ENCODE measurements at regions not wholly inside any gene's neighbourhood (a gene's known extent, or its start where the extent isn't known, plus 50 kb on each side); places are given as distances from the start of the nearest gene placed in this dataset.

DNA sequence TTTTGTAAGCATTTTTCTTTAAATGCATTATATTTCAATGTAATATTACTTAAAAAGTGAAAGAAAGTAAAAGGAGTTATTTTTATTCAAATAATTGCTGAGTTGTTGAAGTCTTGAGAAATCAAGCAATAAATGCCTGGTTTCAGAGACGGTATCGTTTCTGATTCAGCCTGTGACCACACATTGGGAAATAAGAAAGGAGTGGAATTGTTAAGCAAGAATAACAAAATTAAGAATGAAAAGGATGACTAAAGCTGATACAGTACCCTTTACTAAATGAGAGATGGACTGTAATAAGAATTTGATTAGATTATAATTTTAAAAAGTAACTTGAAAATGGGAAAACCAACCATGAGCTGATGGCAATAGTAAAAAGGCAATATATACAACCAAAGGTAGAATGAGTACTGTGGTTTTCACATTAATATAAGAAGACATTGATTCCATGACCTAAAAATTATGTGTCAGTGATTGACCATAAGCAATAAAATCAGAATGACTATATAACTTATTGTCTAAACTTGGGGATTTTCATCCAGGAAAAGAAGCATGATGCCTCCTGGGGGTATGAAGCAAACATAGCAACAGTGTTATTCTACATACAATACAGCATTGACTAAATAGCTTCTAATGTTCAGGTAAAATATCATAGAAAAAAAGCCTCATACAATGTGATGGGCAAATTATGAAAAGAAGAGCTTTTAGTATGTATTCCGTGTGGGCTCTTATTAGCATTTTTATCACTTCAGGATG lies 101.9 kb upstream of the PRDM9 start:
- Histone ChIP-seq H2AFZ (ENCODE audit: low read depth, low read length) (no peak overlapping the region), H3K4me3 (replicated peaks in 1 of 3; ENCODE audit: insufficient read depth in 1 of 3, low read depth in 1 of 3, low read length in 3 of 3) (no peak overlapping the region), H3K27me3 (ENCODE audit: control insufficient read depth in 2 of 2, insufficient read depth in 2 of 2, low read length in 2 of 2) (no peaks in the 10 kb centered on the region), H3K79me2 (ENCODE audit: control insufficient read depth, insufficient read depth, low read length) (no peaks in the 10 kb centered on the region), H3K9me1 (replicated peaks; ENCODE audit: control insufficient read depth, extremely low read depth, insufficient read depth, low read length) (no peaks in the 10 kb centered on the region), H3K36me3 (ENCODE audit: control insufficient read depth in 2 of 2, extremely low read depth in 1 of 2, insufficient read depth in 2 of 2, low read length in 2 of 2) (no peaks in the 10 kb centered on the region), H3K4me2 (ENCODE audit: insufficient read depth, low read length) (no peak overlapping the region), H3K27ac (ENCODE audit: insufficient read depth, low read depth, low read length) (no peak overlapping the region), H3K4me1 (ENCODE audit: control insufficient read depth, extremely low read depth, insufficient read depth, low read length) (no peaks in the 10 kb centered on the region), H3K9me3 (replicated peaks; ENCODE audit: control insufficient read depth, insufficient read depth, low read length) (no peaks in the 10 kb centered on the region), H4K20me1 (replicated peaks; ENCODE audit: control insufficient read depth, extremely low read depth, insufficient read depth, low read length) (no peaks in the 10 kb centered on the region), H3K9ac (replicated peaks; ENCODE audit: extremely low read depth, insufficient read depth, low read length) (no peak overlapping the region)
- FAIRE-seq: no peak
- dilution Hi-C loops (cut with MboI; ENCODE audit: extremely low pct_ligation_motif_present, low sequenced_read_pairs) (no loop called here), intact Hi-C loops (cut with micrococcal nuclease) (no loop called here)
- POLR2A ChIA-PET: no interaction called here
- DNase-seq (ENCODE audit: low read depth, low spot score): no peak
- TF ChIP-seq EZH2 (IDR thresholded peaks at IDR 0.05; ENCODE audit: borderline replicate concordance, low read depth, low read length, severe bottlenecking) (no peak), POLR2AphosphoS5 (IDR thresholded peaks at IDR 0.05; ENCODE audit: insufficient read depth, low read depth, low read length) (no peak)
- BruUV-seq (replicated peaks): no TSS peak
- CTCF ChIA-PET: no interaction called here

DNA sequence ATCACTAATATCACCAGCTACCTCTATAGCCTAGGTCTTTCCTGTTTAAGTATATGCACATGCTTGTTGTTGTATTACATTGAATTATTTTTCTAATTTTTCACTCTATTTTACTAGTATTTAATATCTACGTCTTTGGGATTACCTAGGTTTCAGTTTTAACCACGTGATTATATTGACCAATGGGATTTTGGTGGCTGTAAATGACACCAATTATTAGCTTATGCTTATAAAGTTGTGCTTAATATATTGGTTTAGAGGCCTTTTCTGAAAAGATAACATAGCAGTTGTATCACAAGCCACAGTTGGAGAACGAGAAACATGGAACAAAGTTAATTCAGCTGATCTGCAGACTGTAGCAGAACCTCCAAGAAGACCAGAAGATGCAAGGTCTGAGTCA lies 104.8 kb upstream of the PRDM9 start:
- Histone ChIP-seq H4K20me1 (replicated peaks; ENCODE audit: control insufficient read depth, extremely low read depth, insufficient read depth, low read length) (no peaks in the 10 kb centered on the region), H3K4me3 (replicated peaks in 1 of 3; ENCODE audit: insufficient read depth in 1 of 3, low read depth in 1 of 3, low read length in 3 of 3) (no peak overlapping the region), H3K36me3 (ENCODE audit: control insufficient read depth in 2 of 2, extremely low read depth in 1 of 2, insufficient read depth in 2 of 2, low read length in 2 of 2) (no peaks in the 10 kb centered on the region), H3K27ac (ENCODE audit: insufficient read depth, low read depth, low read length) (no peak overlapping the region), H3K9ac (replicated peaks; ENCODE audit: extremely low read depth, insufficient read depth, low read length) (no peak overlapping the region), H3K27me3 (ENCODE audit: control insufficient read depth in 2 of 2, insufficient read depth in 2 of 2, low read length in 2 of 2) (no peaks in the 10 kb centered on the region), H3K79me2 (ENCODE audit: control insufficient read depth, insufficient read depth, low read length) (no peaks in the 10 kb centered on the region), H3K9me3 (replicated peaks; ENCODE audit: control insufficient read depth, insufficient read depth, low read length) (no peaks in the 10 kb centered on the region), H3K9me1 (replicated peaks; ENCODE audit: control insufficient read depth, extremely low read depth, insufficient read depth, low read length) (no peaks in the 10 kb centered on the region), H3K4me2 (ENCODE audit: insufficient read depth, low read length) (no peak overlapping the region), H2AFZ (ENCODE audit: low read depth, low read length) (no peak overlapping the region), H3K4me1 (ENCODE audit: control insufficient read depth, extremely low read depth, insufficient read depth, low read length) (no peaks in the 10 kb centered on the region)
- ChIA-PET CTCF (no interaction called here), POLR2A (no interaction called here)
- intact Hi-C loops (cut with micrococcal nuclease) (no loop called here), dilution Hi-C loops (cut with MboI; ENCODE audit: extremely low pct_ligation_motif_present, low sequenced_read_pairs) (no loop called here)
- BruUV-seq (replicated peaks): no TSS peak
- no peak for TF ChIP-seq GATA2 (IDR thresholded peaks at IDR 0.05; ENCODE audit: insufficient read depth, insufficient read length, low read depth, low read length)
- TF ChIP-seq, protein P1, sequence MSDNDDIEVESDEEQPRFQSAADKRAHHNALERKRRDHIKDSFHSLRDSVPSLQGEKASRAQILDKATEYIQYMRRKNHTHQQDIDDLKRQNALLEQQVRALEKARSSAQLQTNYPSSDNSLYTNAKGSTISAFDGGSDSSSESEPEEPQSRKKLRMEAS (IDR thresholded peaks at IDR 0.05; ENCODE audit: insufficient read depth, insufficient read length): no peak
- TF ChIP-seq MYC (IDR thresholded peaks at IDR 0.05; ENCODE audit: low read depth, low read length): no peak
- TF ChIP-seq EZH2 (IDR thresholded peaks at IDR 0.05; ENCODE audit: borderline replicate concordance, low read depth, low read length, severe bottlenecking): no peak
- TF ChIP-seq, protein P2, sequence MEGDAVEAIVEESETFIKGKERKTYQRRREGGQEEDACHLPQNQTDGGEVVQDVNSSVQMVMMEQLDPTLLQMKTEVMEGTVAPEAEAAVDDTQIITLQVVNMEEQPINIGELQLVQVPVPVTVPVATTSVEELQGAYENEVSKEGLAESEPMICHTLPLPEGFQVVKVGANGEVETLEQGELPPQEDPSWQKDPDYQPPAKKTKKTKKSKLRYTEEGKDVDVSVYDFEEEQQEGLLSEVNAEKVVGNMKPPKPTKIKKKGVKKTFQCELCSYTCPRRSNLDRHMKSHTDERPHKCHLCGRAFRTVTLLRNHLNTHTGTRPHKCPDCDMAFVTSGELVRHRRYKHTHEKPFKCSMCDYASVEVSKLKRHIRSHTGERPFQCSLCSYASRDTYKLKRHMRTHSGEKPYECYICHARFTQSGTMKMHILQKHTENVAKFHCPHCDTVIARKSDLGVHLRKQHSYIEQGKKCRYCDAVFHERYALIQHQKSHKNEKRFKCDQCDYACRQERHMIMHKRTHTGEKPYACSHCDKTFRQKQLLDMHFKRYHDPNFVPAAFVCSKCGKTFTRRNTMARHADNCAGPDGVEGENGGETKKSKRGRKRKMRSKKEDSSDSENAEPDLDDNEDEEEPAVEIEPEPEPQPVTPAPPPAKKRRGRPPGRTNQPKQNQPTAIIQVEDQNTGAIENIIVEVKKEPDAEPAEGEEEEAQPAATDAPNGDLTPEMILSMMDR (IDR thresholded peaks at IDR 0.05; ENCODE audit: extremely low read depth in 1 of 2, insufficient read depth in 1 of 2, low read depth in 1 of 2, low read length in 2 of 2): no peak
- TF ChIP-seq POLR2AphosphoS5 (IDR thresholded peaks at IDR 0.05; ENCODE audit: insufficient read depth, low read depth, low read length): no peak
- no peak for TF ChIP-seq POLR2A (IDR thresholded peaks at IDR 0.05; ENCODE audit: low read depth, low read length)
- TF ChIP-seq JUN (IDR thresholded peaks at IDR 0.05; ENCODE audit: borderline replicate concordance, insufficient read depth, insufficient read length, low read depth): no peak
- FAIRE-seq: no peak
- no peak for DNase-seq (ENCODE audit: low read depth, low spot score)
